Stimulated activated CD4-positive, alpha-beta T cell treated with anti-CD3 and anti-CD28 coated beads, Interleukin-15, amount 100 ng/mL, for 48 hours (primary cell): ENCODE measurements at regions not wholly inside any gene's neighbourhood (a gene's known extent, or its start where the extent isn't known, plus 50 kb on each side); places are given as distances from the start of the nearest gene placed in this dataset.
"Not testable (repeated sequence)": the region's sequence is repeated elsewhere in the genome, so short reads cannot be mapped to it uniquely, and the experiment has no call there.

ENCODE experiments used
- DNase-seq, 2 donors: peaks; one replicate each; pipeline ENCODE4 v3.0.0-alpha.2; 2020; ENCODE audit warnings: low read depth in 2 of 2

GRCh38 chr14:105659935-105660527 lies 133.6 kb downstream of the TMEM121 start:
- DNase-seq = no peak

GRCh38 chr14:105660816-105661531 lies 134.6 kb downstream of the TMEM121 start:
- DNase-seq = no peak

- not testable (repeated sequence) for DNase-seq
Observed at GRCh38 chr14:105662043-105662442, 135.7 kb downstream of the TMEM121 start.

- not testable (repeated sequence) for DNase-seq
Observed at GRCh38 chr14:105662592-105662991, 136.2 kb downstream of the TMEM121 start.

- DNase-seq = not testable (repeated sequence)
Observed at GRCh38 chr14:105663323-105663722, 136.9 kb downstream of the TMEM121 start.

- DNase-seq = not testable (repeated sequence)
Observed at GRCh38 chr14:105663818-105664596, 137.6 kb downstream of the TMEM121 start.

- no peak for DNase-seq
Observed at GRCh38 chr14:105664691-105665090, 138.3 kb downstream of the TMEM121 start.

- DNase-seq = no peak
Observed at GRCh38 chr14:105665247-105665950, 139.0 kb downstream of the TMEM121 start.

- DNase-seq = no peak
Observed at GRCh38 chr14:105665951-105666277, 139.5 kb downstream of the TMEM121 start.

- DNase-seq = no peak
Observed at GRCh38 chr14:105666420-105666819, 140.0 kb downstream of the TMEM121 start.

- not testable (repeated sequence) for DNase-seq
Observed at GRCh38 chr14:105666991-105667662, 140.7 kb downstream of the TMEM121 start.

GRCh38 chr14:105667663-105668020 lies 141.3 kb downstream of the TMEM121 start:
- not testable (repeated sequence) for DNase-seq

GRCh38 chr14:105668021-105668420 lies 141.6 kb downstream of the TMEM121 start:
- not testable (repeated sequence) for DNase-seq

GRCh38 chr14:105668471-105669230 lies 142.3 kb downstream of the TMEM121 start:
- not testable (repeated sequence) for DNase-seq

GRCh38 chr14:105669231-105669610 lies 142.8 kb downstream of the TMEM121 start:
- DNase-seq = not testable (repeated sequence)

GRCh38 chr14:105669646-105670045 lies 143.3 kb downstream of the TMEM121 start:
- DNase-seq = not testable (repeated sequence)

GRCh38 chr14:105672450-105673200 lies 146.2 kb downstream of the TMEM121 start:
- DNase-seq = not testable (repeated sequence)

GRCh38 chr14:105675433-105675832 lies 149.1 kb downstream of the TMEM121 start:
- DNase-seq = not testable (repeated sequence)

GRCh38 chr14:105675905-105676670 lies 149.7 kb downstream of the TMEM121 start:
- not testable (repeated sequence) for DNase-seq
